Fibroblast of lung (primary cell): ENCODE measurements at regions not wholly inside any gene's neighbourhood (a gene's known extent, or its start where the extent isn't known, plus 50 kb on each side); places are given as distances from the start of the nearest gene placed in this dataset.

Experiments used
- EZH2 ChIP-seq: IDR thresholded peaks from 2 replicates; pipeline ENCODE4 v1.5.1; 2012; ENCODE audit warnings: low read length, control low read depth, mild to moderate bottlenecking; ENCODE audit errors: missing control alignments
- TF ChIP-seq, protein P1 (sequence below), 2 donors: IDR thresholded peaks in 1 of 2; conservative IDR thresholded peaks in 1 of 2; 1 replicate in 1 of 2; 2 replicates in 1 of 2; pipeline ENCODE4 v1.5.1; 2011 to 2012; ENCODE audit warnings: low read length in 2 of 2, control low read depth in 1 of 2, inconsistent platforms in 1 of 2, low read depth in 1 of 2, mild to moderate bottlenecking in 1 of 2

GRCh38 chr4:110849461-110849860 is 226.6 kb upstream of the PITX2 start:
- TF ChIP-seq, protein P1, sequence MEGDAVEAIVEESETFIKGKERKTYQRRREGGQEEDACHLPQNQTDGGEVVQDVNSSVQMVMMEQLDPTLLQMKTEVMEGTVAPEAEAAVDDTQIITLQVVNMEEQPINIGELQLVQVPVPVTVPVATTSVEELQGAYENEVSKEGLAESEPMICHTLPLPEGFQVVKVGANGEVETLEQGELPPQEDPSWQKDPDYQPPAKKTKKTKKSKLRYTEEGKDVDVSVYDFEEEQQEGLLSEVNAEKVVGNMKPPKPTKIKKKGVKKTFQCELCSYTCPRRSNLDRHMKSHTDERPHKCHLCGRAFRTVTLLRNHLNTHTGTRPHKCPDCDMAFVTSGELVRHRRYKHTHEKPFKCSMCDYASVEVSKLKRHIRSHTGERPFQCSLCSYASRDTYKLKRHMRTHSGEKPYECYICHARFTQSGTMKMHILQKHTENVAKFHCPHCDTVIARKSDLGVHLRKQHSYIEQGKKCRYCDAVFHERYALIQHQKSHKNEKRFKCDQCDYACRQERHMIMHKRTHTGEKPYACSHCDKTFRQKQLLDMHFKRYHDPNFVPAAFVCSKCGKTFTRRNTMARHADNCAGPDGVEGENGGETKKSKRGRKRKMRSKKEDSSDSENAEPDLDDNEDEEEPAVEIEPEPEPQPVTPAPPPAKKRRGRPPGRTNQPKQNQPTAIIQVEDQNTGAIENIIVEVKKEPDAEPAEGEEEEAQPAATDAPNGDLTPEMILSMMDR (conservative IDR thresholded peaks at IDR 0.05 in 1 of 2, IDR thresholded peaks at IDR 0.05 in 1 of 2; ENCODE audit: low read depth in 1 of 2, low read length in 2 of 2): no peak
- TF ChIP-seq EZH2: no peak
